ENCODE measurements at regions not wholly inside any gene's neighbourhood (a gene's known extent, or its start where the extent isn't known, plus 50 kb on each side); places are given as distances from the start of the nearest gene placed in this dataset.

GRCh38 chr10:125547010-125547650 is 135.8 kb downstream of the TEX36 start:
- no peak for TF ChIP-seq CTCF (conservative IDR thresholded peaks at IDR 0.05; ENCODE audit: low read length)
- no peak for TF ChIP-seq EZH2phosphoT487 (IDR thresholded peaks at IDR 0.05; ENCODE audit: borderline replicate concordance)
